Skin epidermis (tissue), 12 donors: ENCODE measurements at regions not wholly inside any gene's neighbourhood (a gene's known extent, or its start where the extent isn't known, plus 50 kb on each side); places are given as distances from the start of the nearest gene placed in this dataset.
A peak's percentile ranks its signal among the peaks of the same experiment; 100 is the strongest.

Experiments used
- H3K27ac ChIP-seq, 21 experiments: fragments of 200-600 bp; sonication (generic) in 11 of 21; one replicate each; pipeline ENCODE4 v1.5.0; 2020; ENCODE audit warnings: mild to moderate bottlenecking in 3 of 21, inconsistent platforms in 2 of 21, moderate library complexity in 2 of 21
- H3K4me3 ChIP-seq, 7 experiments: fragments of 200-600 bp; sonication (generic) in 2 of 7; one replicate each; pipeline ENCODE4 v1.5.0; 2020; ENCODE audit warnings: inconsistent platforms in 2 of 7, mild to moderate bottlenecking in 2 of 7, moderate library complexity in 1 of 7

- H3K4me3 ChIP-seq: no peak overlapping the region
- H3K27ac ChIP-seq: no peak overlapping the region
These were observed 390.3 kb downstream of the GPD2 start for GRCh38 chr2:156826341-156826933.

- Histone ChIP-seq H3K27ac (no peak overlapping the region), H3K4me3 (no peak overlapping the region)
These were observed 398.3 kb downstream of the GPD2 start for GRCh38 chr2:156834431-156834830.

- H3K4me3 ChIP-seq: no peak overlapping the region
- no peak overlapping the region for H3K27ac ChIP-seq
These were observed 401.6 kb downstream of the GPD2 start for GRCh38 chr2:156837635-156838370.

- no peak overlapping the region for H3K4me3 ChIP-seq
- H3K27ac ChIP-seq: no peak overlapping the region
These were observed 405.1 kb downstream of the GPD2 start for GRCh38 chr2:156841321-156841720.

GRCh38 chr2:156845806-156846558, 409.8 kb downstream of the GPD2 start:
- H3K27ac ChIP-seq: no peak overlapping the region

GRCh38 chr2:156852210-156852609, 405.3 kb upstream of the GALNT5 start:
- no peak overlapping the region for H3K27ac ChIP-seq

More at GRCh38 chr2:156845806-156846558, 409.8 kb downstream of the GPD2 start:
- no peak overlapping the region for H3K4me3 ChIP-seq

GRCh38 chr2:156852681-156853080, 404.8 kb upstream of the GALNT5 start:
- Histone ChIP-seq H3K4me3 (no peak overlapping the region), H3K27ac (no peak overlapping the region)

More at GRCh38 chr2:156852210-156852609, 405.3 kb upstream of the GALNT5 start:
- no peak overlapping the region for H3K4me3 ChIP-seq

- Histone ChIP-seq H3K27ac (no peak overlapping the region), H3K4me3 (no peak overlapping the region)
These were observed 393.2 kb upstream of the GALNT5 start for GRCh38 chr2:156864325-156864724.

GRCh38 chr2:156864753-156865152, 392.8 kb upstream of the GALNT5 start:
- no peak overlapping the region for H3K27ac ChIP-seq
- H3K4me3 ChIP-seq: no peak overlapping the region

GRCh38 chr2:156867201-156867600, 390.3 kb upstream of the GALNT5 start:
- no peak overlapping the region for H3K27ac ChIP-seq
- no peak overlapping the region for H3K4me3 ChIP-seq

- no peak overlapping the region for H3K27ac ChIP-seq
- H3K4me3 ChIP-seq: no peak overlapping the region
These were observed 382.8 kb upstream of the GALNT5 start for GRCh38 chr2:156874707-156875106.

GRCh38 chr2:156883804-156884203, 373.7 kb upstream of the GALNT5 start:
- no peak overlapping the region for H3K4me3 ChIP-seq

GRCh38 chr2:156884216-156884615, 373.3 kb upstream of the GALNT5 start:
- no peak overlapping the region for H3K27ac ChIP-seq
- no peak overlapping the region for H3K4me3 ChIP-seq

More at GRCh38 chr2:156883804-156884203, 373.7 kb upstream of the GALNT5 start:
- no peak overlapping the region for H3K27ac ChIP-seq

- H3K27ac ChIP-seq: no peak overlapping the region
- no peak overlapping the region for H3K4me3 ChIP-seq
These were observed 366.9 kb upstream of the GALNT5 start for GRCh38 chr2:156890529-156891148.

- Histone ChIP-seq H3K4me3 (no peak overlapping the region), H3K27ac (no peak overlapping the region)
These were observed 365.9 kb upstream of the GALNT5 start for GRCh38 chr2:156891609-156892008.

- peak overlapping the region in 2 of 21 experiments; percentile 19 to 42 for H3K27ac ChIP-seq
- H3K4me3 ChIP-seq: peak overlapping the region in 3 of 7 experiments; percentile 2 to 16 (median 7)
These were observed 364.8 kb upstream of the GALNT5 start for GRCh38 chr2:156892467-156893281.

- H3K4me3 ChIP-seq: no peak overlapping the region
- H3K27ac ChIP-seq: no peak overlapping the region
These were observed 361.2 kb upstream of the GALNT5 start for GRCh38 chr2:156896294-156896693.

GRCh38 chr2:156897548-156897947, 360.0 kb upstream of the GALNT5 start:
- H3K27ac ChIP-seq: no peak overlapping the region
- H3K4me3 ChIP-seq: no peak overlapping the region

- no peak overlapping the region for H3K4me3 ChIP-seq
- H3K27ac ChIP-seq: no peak overlapping the region
These were observed 356.0 kb upstream of the GALNT5 start for GRCh38 chr2:156901373-156902031.
